ENCODE measurements at regions not wholly inside any gene's neighbourhood (a gene's known extent, or its start where the extent isn't known, plus 50 kb on each side); places are given as distances from the start of the nearest gene placed in this dataset.

DNA sequence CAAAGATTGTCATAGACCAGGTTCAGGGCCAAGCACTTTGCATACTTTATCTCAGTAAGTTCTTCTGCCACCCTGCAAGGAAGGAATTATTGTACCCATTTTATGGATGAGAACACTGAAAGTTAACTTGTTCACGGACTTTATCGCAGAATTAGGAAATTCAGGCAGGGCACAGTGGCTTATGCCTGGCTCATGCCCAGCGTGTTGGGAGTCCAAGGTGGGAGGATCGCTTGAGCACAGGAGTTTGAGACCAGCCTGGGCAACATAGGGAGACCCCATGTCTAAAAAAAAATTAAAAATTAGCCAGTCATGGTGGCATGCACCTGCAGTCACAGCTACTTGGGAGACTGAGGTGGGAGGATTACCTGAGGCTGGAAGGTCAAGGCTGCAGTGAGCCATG is 72.4 kb downstream of the MFAP3 start:
- DNase-seq, result no peak
- Histone ChIP-seq H3K4me3 (no peak overlapping the region), H3K9me3 (no peaks in the 10 kb centered on the region), H3K4me1 (no peaks in the 10 kb centered on the region), H3K27ac (no peak overlapping the region), H3K36me3 (no peaks in the 10 kb centered on the region), H3K27me3 (no peaks in the 10 kb centered on the region)
- ATAC-seq (ENCODE audit: low FRiP score in 2 of 2), result no peak
- no peak for TF ChIP-seq EP300 (IDR thresholded peaks at IDR 0.05)
- TF ChIP-seq, protein P1, sequence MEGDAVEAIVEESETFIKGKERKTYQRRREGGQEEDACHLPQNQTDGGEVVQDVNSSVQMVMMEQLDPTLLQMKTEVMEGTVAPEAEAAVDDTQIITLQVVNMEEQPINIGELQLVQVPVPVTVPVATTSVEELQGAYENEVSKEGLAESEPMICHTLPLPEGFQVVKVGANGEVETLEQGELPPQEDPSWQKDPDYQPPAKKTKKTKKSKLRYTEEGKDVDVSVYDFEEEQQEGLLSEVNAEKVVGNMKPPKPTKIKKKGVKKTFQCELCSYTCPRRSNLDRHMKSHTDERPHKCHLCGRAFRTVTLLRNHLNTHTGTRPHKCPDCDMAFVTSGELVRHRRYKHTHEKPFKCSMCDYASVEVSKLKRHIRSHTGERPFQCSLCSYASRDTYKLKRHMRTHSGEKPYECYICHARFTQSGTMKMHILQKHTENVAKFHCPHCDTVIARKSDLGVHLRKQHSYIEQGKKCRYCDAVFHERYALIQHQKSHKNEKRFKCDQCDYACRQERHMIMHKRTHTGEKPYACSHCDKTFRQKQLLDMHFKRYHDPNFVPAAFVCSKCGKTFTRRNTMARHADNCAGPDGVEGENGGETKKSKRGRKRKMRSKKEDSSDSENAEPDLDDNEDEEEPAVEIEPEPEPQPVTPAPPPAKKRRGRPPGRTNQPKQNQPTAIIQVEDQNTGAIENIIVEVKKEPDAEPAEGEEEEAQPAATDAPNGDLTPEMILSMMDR (IDR thresholded peaks at IDR 0.05), result no peak
- TF ChIP-seq POLR2A (IDR thresholded peaks at IDR 0.05), result no peak
- TF ChIP-seq POLR2AphosphoS5 (IDR thresholded peaks at IDR 0.05), result no peak
- WGBS, 2 donors, result 97 to 100% methylated on average over 4 of the region's 4 CpGs

DNA sequence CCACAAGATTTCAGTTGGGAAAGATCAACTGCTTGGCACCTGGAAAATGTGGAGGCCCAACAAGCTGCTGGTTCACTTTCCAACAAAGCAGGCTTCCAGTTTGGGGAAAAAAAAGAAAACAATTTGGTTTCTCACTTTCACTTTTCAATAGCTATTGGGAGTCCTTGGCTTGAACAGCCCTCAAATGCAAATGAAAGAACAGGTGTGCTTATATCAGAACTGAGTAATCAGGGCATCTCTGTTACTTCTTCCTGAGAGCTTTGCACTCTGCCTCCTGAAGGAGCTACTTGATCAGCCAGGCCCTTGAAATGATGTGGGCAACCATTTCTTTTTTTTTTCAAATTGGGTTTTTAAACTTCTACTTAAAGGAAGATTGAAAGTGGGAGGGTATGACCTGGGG is 73.5 kb downstream of the MFAP3 start:
- H3K27me3 ChIP-seq, result no peaks in the 10 kb centered on the region
- no peaks in the 10 kb centered on the region for H3K4me1 ChIP-seq
- H3K9me3 ChIP-seq, result no peaks in the 10 kb centered on the region
- H3K4me3 ChIP-seq, result no peak overlapping the region
- TF ChIP-seq, protein P1 (IDR thresholded peaks at IDR 0.05), result no peak
- no peak for TF ChIP-seq EP300 (IDR thresholded peaks at IDR 0.05)
- no peak for TF ChIP-seq POLR2A (IDR thresholded peaks at IDR 0.05)
- TF ChIP-seq POLR2AphosphoS5 (IDR thresholded peaks at IDR 0.05), result no peak
- no peaks in the 10 kb centered on the region for H3K36me3 ChIP-seq
- ATAC-seq (ENCODE audit: low FRiP score in 2 of 2), result no peak
- H3K27ac ChIP-seq, result no peak overlapping the region
- no peak for DNase-seq

DNA sequence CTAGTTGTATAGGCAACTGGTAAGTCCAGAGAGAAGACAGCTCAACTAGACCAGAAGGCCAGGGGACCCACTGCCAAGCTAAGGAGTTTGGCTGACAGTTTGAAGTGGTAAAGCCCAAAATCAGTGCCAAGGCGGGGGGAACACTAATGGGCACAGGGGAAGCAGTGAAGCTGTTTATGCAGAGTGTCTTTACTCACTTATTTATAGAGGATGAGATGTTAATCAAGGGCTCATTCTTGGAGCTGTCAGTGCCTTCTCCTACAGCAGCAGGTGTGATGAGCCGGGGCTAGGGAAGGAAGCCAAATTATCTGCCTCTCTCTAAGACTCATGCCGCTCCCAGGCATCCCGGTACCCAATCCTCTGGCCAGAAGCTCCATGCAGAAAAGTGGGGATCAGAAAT is 75.2 kb upstream of the GALNT10 start:
- WGBS, 2 donors, result 86 to 98% methylated on average over 4 of the region's 4 CpGs
- Histone ChIP-seq H3K36me3 (no peaks in the 10 kb centered on the region), H3K9me3 (no peaks in the 10 kb centered on the region), H3K27me3 (no peaks in the 10 kb centered on the region), H3K4me1 (no peaks in the 10 kb centered on the region), H3K4me3 (no peak overlapping the region), H3K27ac (no peak overlapping the region)
- DNase-seq, result no peak
- TF ChIP-seq POLR2AphosphoS5 (IDR thresholded peaks at IDR 0.05) (no peak), EP300 (IDR thresholded peaks at IDR 0.05) (no peak), POLR2A (IDR thresholded peaks at IDR 0.05) (no peak)
- TF ChIP-seq, protein P1 (IDR thresholded peaks at IDR 0.05), result no peak
- no peak for ATAC-seq (ENCODE audit: low FRiP score in 2 of 2)

DNA sequence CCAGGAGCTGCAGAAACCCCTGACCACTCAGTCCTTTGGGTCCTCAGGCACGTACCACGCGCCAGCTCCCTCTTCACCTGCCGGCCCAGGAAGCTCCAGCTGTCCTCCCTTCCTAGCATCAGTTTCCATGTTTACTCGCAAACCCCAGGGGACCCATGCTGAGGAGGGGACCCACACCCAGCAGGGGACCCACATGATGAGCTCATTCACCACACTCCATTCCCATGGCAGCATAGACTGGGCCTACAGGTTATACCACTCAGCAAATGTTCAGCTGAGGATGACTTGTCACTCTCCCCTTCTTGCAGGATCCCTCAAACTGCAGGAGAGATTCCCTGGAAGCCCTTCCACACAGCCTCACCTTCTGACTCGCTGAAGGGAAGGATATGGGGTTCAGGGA is 73.5 kb upstream of the GALNT10 start:
- Histone ChIP-seq H3K4me3 (no peak overlapping the region), H3K36me3 (no peaks in the 10 kb centered on the region), H3K4me1 (no peaks in the 10 kb centered on the region), H3K27me3 (no peaks in the 10 kb centered on the region), H3K27ac (no peak overlapping the region), H3K9me3 (no peaks in the 10 kb centered on the region)
- TF ChIP-seq, protein P1 (IDR thresholded peaks at IDR 0.05), result no peak
- no peak for TF ChIP-seq POLR2A (IDR thresholded peaks at IDR 0.05)
- no peak for TF ChIP-seq POLR2AphosphoS5 (IDR thresholded peaks at IDR 0.05)
- TF ChIP-seq EP300 (IDR thresholded peaks at IDR 0.05), result no peak
- DNase-seq (no peak), ATAC-seq (ENCODE audit: low FRiP score in 2 of 2) (no peak)
- 92 to 95% methylated on average over 6 of the region's 6 CpGs for WGBS, 2 donors

DNA sequence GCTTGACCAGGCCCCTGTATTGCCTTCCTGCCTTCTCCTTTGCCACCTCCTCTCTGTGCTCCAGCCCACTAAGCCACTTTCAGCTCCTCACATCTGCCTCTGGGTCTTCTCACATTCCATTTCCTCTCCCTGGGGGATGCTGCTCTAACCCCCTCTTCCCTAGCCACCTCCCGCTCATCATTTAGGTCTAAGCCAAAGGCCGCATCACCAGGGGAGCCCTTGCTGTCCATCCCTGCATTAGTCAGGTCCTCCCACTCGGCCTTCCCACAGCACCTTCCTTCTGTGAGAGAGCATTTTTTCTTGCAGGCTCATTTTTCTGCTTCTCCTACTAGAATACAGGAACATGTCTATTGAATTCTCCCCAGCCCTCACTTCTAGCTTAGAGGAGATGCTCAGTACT is 72.6 kb upstream of the GALNT10 start:
- Histone ChIP-seq H3K27ac (no peak overlapping the region), H3K9me3 (no peaks in the 10 kb centered on the region)
- no peak for ATAC-seq (ENCODE audit: low FRiP score in 2 of 2)

More for the DNA sequence above, 72.6 kb upstream of the GALNT10 start:
- no peaks in the 10 kb centered on the region for H3K27me3 ChIP-seq
- no peaks in the 10 kb centered on the region for H3K36me3 ChIP-seq
- no peak for DNase-seq
- H3K4me3 ChIP-seq, result no peak overlapping the region
- no peaks in the 10 kb centered on the region for H3K4me1 ChIP-seq
- 90 to 93% methylated on average over 3 of the region's 3 CpGs for WGBS, 2 donors
- TF ChIP-seq, protein P1 (IDR thresholded peaks at IDR 0.05), result no peak
- no peak for TF ChIP-seq POLR2AphosphoS5 (IDR thresholded peaks at IDR 0.05)
- no peak for TF ChIP-seq POLR2A (IDR thresholded peaks at IDR 0.05)
- no peak for TF ChIP-seq EP300 (IDR thresholded peaks at IDR 0.05)
